Fibroblast of pulmonary artery (primary cell): ENCODE measurements at regions not wholly inside any gene's neighbourhood (a gene's known extent, or its start where the extent isn't known, plus 50 kb on each side); places are given as distances from the start of the nearest gene placed in this dataset.

Experiments used
- DNase-seq: peaks from one replicate; pipeline ENCODE4 v3.0.0-alpha.2; 2010; ENCODE audit warnings: low read depth
- H3K4me3 ChIP-seq: replicated peaks from 2 replicates; pipeline ENCODE4 v1.5.1; 2011; ENCODE audit warnings: low read depth, mild to moderate bottlenecking, control low read depth, low read length, moderate library complexity
- CTCF ChIP-seq: IDR thresholded peaks from 2 replicates; pipeline ENCODE4 v1.5.1; 2011; ENCODE audit warnings: mild to moderate bottlenecking, control low read depth, low read length, inconsistent platforms; ENCODE audit errors: missing control alignments

- no peak for TF ChIP-seq CTCF
- DNase-seq = no peak
- no peak overlapping the region for H3K4me3 ChIP-seq
Measured at GRCh38 chr14:49989966-49990365, 97.1 kb downstream of the ARF6 start.

- no peak for TF ChIP-seq CTCF
- DNase-seq = peak; percentile 69
- H3K4me3 ChIP-seq = no peak overlapping the region
Measured at GRCh38 chr14:49991491-49991890, 98.6 kb downstream of the ARF6 start.

GRCh38 chr14:49992036-49992435 is 99.2 kb downstream of the ARF6 start:
- no peak for DNase-seq
- no peak overlapping the region for H3K4me3 ChIP-seq
- no peak for TF ChIP-seq CTCF

GRCh38 chr14:49992448-49992847 is 99.6 kb downstream of the ARF6 start:
- H3K4me3 ChIP-seq = no peak overlapping the region
- TF ChIP-seq CTCF = no peak
- no peak for DNase-seq

- DNase-seq = peak; percentile 58
- H3K4me3 ChIP-seq = no peak overlapping the region
- TF ChIP-seq CTCF = no peak
Measured at GRCh38 chr14:49992901-49993339, 100.0 kb downstream of the ARF6 start.

- TF ChIP-seq CTCF = no peak
- no peak overlapping the region for H3K4me3 ChIP-seq
- DNase-seq = no peak
Measured at GRCh38 chr14:49993565-49993964, 100.7 kb downstream of the ARF6 start.

- no peak overlapping the region for H3K4me3 ChIP-seq
- no peak for TF ChIP-seq CTCF
- no peak for DNase-seq
Measured at GRCh38 chr14:49994951-49995561, 102.2 kb downstream of the ARF6 start.
